KMS-11 (cell line): ENCODE measurements at regions not wholly inside any gene's neighbourhood (a gene's known extent, or its start where the extent isn't known, plus 50 kb on each side); places are given as distances from the start of the nearest gene placed in this dataset.

ENCODE experiments used
- H2AFZ ChIP-seq: fragments of 200-600 bp; sonication (generic); 2 replicates; pipeline ENCODE4 v1.6.1; 2016; ENCODE audit warnings: antibody characterized with exemption, mixed run types, low read depth
- H3K27ac ChIP-seq: fragments of 200-600 bp; sonication (generic); 2 replicates; pipeline ENCODE4 v1.6.1; 2016; ENCODE audit warnings: mild to moderate bottlenecking, mixed run types
- H3K27me3 ChIP-seq: fragments of 200-600 bp; sonication (generic); 2 replicates; pipeline ENCODE4 v1.6.1; 2017; ENCODE audit warnings: mild to moderate bottlenecking, low read depth, mixed run types, moderate library complexity; ENCODE audit not compliant: insufficient read depth
- H3K36me3 ChIP-seq: fragments of 200-600 bp; sonication (generic); 2 replicates; pipeline ENCODE4 v1.6.1; 2017; ENCODE audit warnings: mild to moderate bottlenecking, mixed run types; ENCODE audit not compliant: insufficient read depth
- H3K4me1 ChIP-seq: fragments of 200-600 bp; sonication (generic); 2 replicates; pipeline ENCODE4 v1.6.1; 2016; ENCODE audit warnings: mild to moderate bottlenecking, low read depth, mixed run types; ENCODE audit not compliant: poor library complexity, severe bottlenecking
- H3K4me2 ChIP-seq: fragments of 200-600 bp; sonication (generic); 2 replicates; pipeline ENCODE4 v1.7.0; 2016; ENCODE audit warnings: mild to moderate bottlenecking, mixed run types
- H3K4me3 ChIP-seq: fragments of 200-600 bp; sonication (generic); IDR thresholded peaks from 2 replicates; pipeline ENCODE4 v1.6.1; 2017; ENCODE audit warnings: low read depth, low read length, mixed read lengths; ENCODE audit not compliant: insufficient read depth
- H3K79me2 ChIP-seq: fragments of 200-600 bp; sonication (generic); 2 replicates; pipeline ENCODE4 v1.6.1; 2016; ENCODE audit warnings: low read depth, mixed run types; ENCODE audit not compliant: insufficient read depth
- H3K9ac ChIP-seq: fragments of 200-600 bp; sonication (generic); 2 replicates; pipeline ENCODE4 v1.6.1; 2016; ENCODE audit warnings: mild to moderate bottlenecking, mixed run types
- H4K20me1 ChIP-seq: fragments of 200-600 bp; sonication (generic); 2 replicates; pipeline ENCODE4 v1.6.1; 2016; ENCODE audit warnings: mild to moderate bottlenecking, mixed run types; ENCODE audit not compliant: insufficient read depth
- CTCF ChIP-seq: fragments of 200-600 bp; sonication (generic); conservative IDR thresholded peaks from 2 replicates; pipeline ENCODE4 v1.6.1; 2017; ENCODE audit warnings: low read depth, mild to moderate bottlenecking, antibody characterized with exemption, low read length, moderate library complexity, mixed read lengths

GRCh38 chr2:180630756-180631155, 349.6 kb upstream of the UBE2E3 start:
- H3K36me3 ChIP-seq = no peaks in the 10 kb centered on the region
- no peak for TF ChIP-seq CTCF
- no peak overlapping the region for H3K4me3 ChIP-seq
- H3K79me2 ChIP-seq = no peaks in the 10 kb centered on the region
- H3K27ac ChIP-seq = no peak overlapping the region
- H4K20me1 ChIP-seq = no peaks in the 10 kb centered on the region
- no peak overlapping the region for H3K4me2 ChIP-seq
- no peaks in the 10 kb centered on the region for H3K27me3 ChIP-seq
- no peak overlapping the region for H2AFZ ChIP-seq
- H3K9ac ChIP-seq = no peak overlapping the region
- no peaks in the 10 kb centered on the region for H3K4me1 ChIP-seq

- H3K36me3 ChIP-seq = no peaks in the 10 kb centered on the region
- no peak overlapping the region for H3K4me2 ChIP-seq
- no peak for TF ChIP-seq CTCF
- no peak overlapping the region for H3K27ac ChIP-seq
- no peaks in the 10 kb centered on the region for H3K4me1 ChIP-seq
- H3K9ac ChIP-seq = no peak overlapping the region
- no peaks in the 10 kb centered on the region for H3K27me3 ChIP-seq
- no peaks in the 10 kb centered on the region for H4K20me1 ChIP-seq
- no peak overlapping the region for H2AFZ ChIP-seq
- H3K79me2 ChIP-seq = no peaks in the 10 kb centered on the region
- no peak overlapping the region for H3K4me3 ChIP-seq
Observed at GRCh38 chr2:180625006-180625844, 355.2 kb upstream of the UBE2E3 start.

GRCh38 chr2:180621941-180622918, 358.2 kb upstream of the UBE2E3 start:
- Histone ChIP-seq H4K20me1 (no peaks in the 10 kb centered on the region), H3K4me3 (no peak overlapping the region), H3K9ac (no peak overlapping the region), H3K36me3 (no peaks in the 10 kb centered on the region), H3K27ac (no peak overlapping the region), H3K79me2 (no peaks in the 10 kb centered on the region), H2AFZ (no peak overlapping the region), H3K4me1 (no peaks in the 10 kb centered on the region), H3K27me3 (no peaks in the 10 kb centered on the region), H3K4me2 (no peak overlapping the region)
- no peak for TF ChIP-seq CTCF

GRCh38 chr2:180621366-180621765, 359.0 kb upstream of the UBE2E3 start:
- no peaks in the 10 kb centered on the region for H3K27me3 ChIP-seq
- no peaks in the 10 kb centered on the region for H3K4me1 ChIP-seq
- no peaks in the 10 kb centered on the region for H3K79me2 ChIP-seq
- no peak overlapping the region for H3K27ac ChIP-seq
- H3K4me3 ChIP-seq = no peak overlapping the region
- H3K4me2 ChIP-seq = no peak overlapping the region
- no peak overlapping the region for H2AFZ ChIP-seq
- no peaks in the 10 kb centered on the region for H4K20me1 ChIP-seq
- H3K36me3 ChIP-seq = no peaks in the 10 kb centered on the region
- no peak overlapping the region for H3K9ac ChIP-seq
- no peak for TF ChIP-seq CTCF
